A549 (cell line): ENCODE measurements at regions not wholly inside any gene's neighbourhood (a gene's known extent, or its start where the extent isn't known, plus 50 kb on each side); places are given as distances from the start of the nearest gene placed in this dataset.

Experiments used
- ATAC-seq, 2 experiments: fragments of 200-7000 bp in 1 of 2; fragments of >200 bp in 1 of 2; cut with Nextera tagmentation in 1 of 2; cut with Tn5 transposase in 1 of 2; 3 replicates each; pipeline versions ENCODE4 v1.8.0 to v1.9.1; 2018 to 2020; ENCODE audit warnings: mild to moderate bottlenecking in 1 of 2, moderate library complexity in 1 of 2
- CTCF ChIA-PET: fragments of 300-600 bp; sonication (Branson Sonifier 250); formaldehyde crosslinking; extraction: SDS; loops from one replicate; lab custom pipeline; 2021; ENCODE audit warnings: antibody characterized with exemption, inconsistent platforms; lab: Yijun Ruan, JAX
- POLR2A ChIA-PET: fragments of 350-600 bp; formaldehyde crosslinking; extraction: SDS; loops from one replicate; lab custom pipeline; 2021; ENCODE audit warnings: antibody characterized with exemption, inconsistent platforms; lab: Yijun Ruan, JAX
- DNase-seq, 2 experiments: peaks; one replicate each; pipeline versions ENCODE4 v3.0.0 to v3.0.0-alpha.2; 2011 to 2016; ENCODE audit warnings: low read depth in 1 of 2, low spot score in 1 of 2
- FAIRE-seq: peaks from 2 replicates; lab custom pipeline; 2011; peaks lifted over from hg19 to GRCh38; lab: Jason Lieb, UNC
- H3K27ac ChIP-seq, 2 experiments: fragments of >200 bp; sonication (Bioruptor Twin); formaldehyde crosslinking; 3 replicates each; pipeline ENCODE4 v1.5.1; 2016 to 2017
- H3K4me1 ChIP-seq: fragments of >200 bp; sonication (Bioruptor Twin); formaldehyde crosslinking; 3 replicates; pipeline ENCODE4 v1.6.1; 2016
- H3K4me2 ChIP-seq: fragments of >200 bp; sonication (Bioruptor Twin); formaldehyde crosslinking; 3 replicates; pipeline ENCODE4 v1.6.1; 2016
- H3K4me3 ChIP-seq: fragments of >200 bp; sonication (Bioruptor Twin); formaldehyde crosslinking; 3 replicates; pipeline ENCODE4 v1.5.1; 2016
- H3K9me3 ChIP-seq: fragments of >200 bp; sonication (Bioruptor Twin); formaldehyde crosslinking; 3 replicates; pipeline ENCODE4 v1.6.1; 2016
- ATOH8 ChIP-seq: fragments of 250-450 bp; sonication (Bioruptor Pico); IDR thresholded peaks from 2 replicates; pipeline ENCODE4 v1.5.0; 2020; ENCODE audit warnings: low read depth, mild to moderate bottlenecking, moderate library complexity
- BHLHE40 ChIP-seq: IDR thresholded peaks from 2 replicates; pipeline ENCODE4 v1.6.1; 2012; ENCODE audit warnings: low read depth, low read length, inconsistent platforms
- CEBPB ChIP-seq, 2 experiments: fragments of >200 bp in 1 of 2; sonication (Bioruptor Twin) in 1 of 2; formaldehyde crosslinking in 1 of 2; IDR thresholded peaks; 2 replicates each; pipeline ENCODE4 v1.6.1; 2012 to 2016
- CHD2 ChIP-seq: fragments of 150-350 bp; IDR thresholded peaks from 2 replicates; pipeline ENCODE4 v1.6.1; 2014; ENCODE audit warnings: low read length; ENCODE audit not compliant: partially characterized antibody
- CTCF ChIP-seq: fragments of >200 bp; sonication (Bioruptor Twin); formaldehyde crosslinking; IDR thresholded peaks from 3 replicates; pipeline ENCODE4 v1.5.1; 2016
- E2F6 ChIP-seq: IDR thresholded peaks from 2 replicates; pipeline ENCODE4 v1.6.1; 2012; ENCODE audit warnings: low read depth, borderline replicate concordance
- FOSL2 ChIP-seq, 2 experiments: fragments of 450-650 bp in 1 of 2; fragments of >200 bp in 1 of 2; sonication (Bioruptor Twin) in 1 of 2; formaldehyde crosslinking; IDR thresholded peaks; 2 replicates each; pipeline versions ENCODE4 v1.5.0 to v1.6.1; 2016 to 2020; ENCODE audit warnings: mild to moderate bottlenecking in 1 of 2, moderate library complexity in 1 of 2
- JUN ChIP-seq, 2 experiments: fragments of >200 bp; sonication (Bioruptor Twin); formaldehyde crosslinking; IDR thresholded peaks; 2 replicates in 1 of 2; 3 replicates in 1 of 2; pipeline ENCODE4 v1.6.1; 2016 to 2017
- KDM1A ChIP-seq: fragments of 200-600 bp; sonication (generic); IDR thresholded peaks from 2 replicates; pipeline ENCODE4 v1.6.1; 2016; ENCODE audit warnings: low read depth, mild to moderate bottlenecking
- MAFK ChIP-seq: fragments of 450-650 bp; IDR thresholded peaks from 2 replicates; pipeline ENCODE4 v1.6.1; 2014; ENCODE audit not compliant: partially characterized antibody
- NFE2L2 ChIP-seq: fragments of 150-350 bp; conservative IDR thresholded peaks from 2 replicates; pipeline ENCODE4 v1.6.1; 2014; ENCODE audit warnings: low read length
- NPAS2 ChIP-seq: fragments of 250-450 bp; sonication (Bioruptor Pico); IDR thresholded peaks from 2 replicates; pipeline ENCODE4 v1.8.0; 2022; ENCODE audit warnings: mild to moderate bottlenecking, moderate library complexity, borderline replicate concordance
- NR3C1 ChIP-seq: fragments of >200 bp; sonication (Bioruptor Twin); formaldehyde crosslinking; IDR thresholded peaks from 3 replicates; pipeline ENCODE4 v1.6.1; 2017
- RARB ChIP-seq: fragments of 250-450 bp; sonication (Bioruptor Pico); IDR thresholded peaks from 2 replicates; pipeline ENCODE4 v1.8.0; 2021; ENCODE audit warnings: mild to moderate bottlenecking, moderate library complexity
- REST ChIP-seq: fragments of 200-600 bp; sonication (generic); IDR thresholded peaks from 2 replicates; pipeline ENCODE4 v1.6.1; 2016; ENCODE audit warnings: antibody characterized with exemption, mild to moderate bottlenecking, moderate library complexity
- TP53 ChIP-seq: fragments of 250-450 bp; sonication (Bioruptor Pico); IDR thresholded peaks from 2 replicates; pipeline ENCODE4 v1.5.0; 2021; ENCODE audit warnings: mild to moderate bottlenecking, moderate library complexity
- USF2 ChIP-seq: fragments of 450-650 bp; IDR thresholded peaks from 2 replicates; pipeline ENCODE4 v1.6.1; 2014; ENCODE audit warnings: antibody characterized with exemption
- ZC3H11A ChIP-seq: fragments of 450-650 bp; IDR thresholded peaks from 2 replicates; pipeline ENCODE4 v1.6.1; 2014; ENCODE audit warnings: antibody characterized with exemption, mild to moderate bottlenecking
- WGBS: methylation state at CpG from one replicate; pipeline ENCODE4 v1.1.6; 2017; ENCODE audit errors: missing lambda C conversion rate; 5-methylcytosine and 5-hydroxymethylcytosine counted together

GRCh38 chr4:112808001-112808400 lies 171.1 kb downstream of the LARP7 start:
- Histone ChIP-seq H3K4me1 (no peaks in the 10 kb centered on the region), H3K9me3 (no peaks in the 10 kb centered on the region), H3K27ac (no peak overlapping the region), H3K4me3 (no peak overlapping the region), H3K4me2 (no peak overlapping the region)
- no peak for DNase-seq
- FAIRE-seq, result no peak
- TF ChIP-seq NPAS2 (CRISPR knock-in tag) (no peak), ZC3H11A (no peak), USF2 (no peak), RARB (CRISPR knock-in tag) (no peak), CTCF (no peak), CHD2 (no peak), ATOH8 (CRISPR knock-in tag) (no peak), E2F6 (no peak), JUN (IDR thresholded peaks at IDR 0.05) (no peak), FOSL2 (IDR thresholded peaks at IDR 0.05) (no peak), FOSL2 (CRISPR knock-in tag; IDR thresholded peaks at IDR 0.05) (no peak), BHLHE40 (no peak), REST (no peak), TP53 (CRISPR knock-in tag) (no peak), KDM1A (no peak), CEBPB (IDR thresholded peaks at IDR 0.05) (no peak), NR3C1 (no peak)
- ChIA-PET CTCF (no interaction called here), POLR2A (no interaction called here)
- ATAC-seq, result no peak
- WGBS, result 61% methylated on average over 1 of the region's 1 CpG

- no peak overlapping the region for H3K27ac ChIP-seq
- WGBS, result 46% methylated on average over 2 of the region's 2 CpGs
- no peak for TF ChIP-seq NFE2L2
- no peak for TF ChIP-seq NPAS2 (CRISPR knock-in tag)
- TF ChIP-seq E2F6, result no peak
- no peak for TF ChIP-seq TP53 (CRISPR knock-in tag)
- TF ChIP-seq BHLHE40, result no peak
- no peak for TF ChIP-seq CEBPB (IDR thresholded peaks at IDR 0.05)
- TF ChIP-seq CHD2, result no peak
- no peak for TF ChIP-seq RARB (CRISPR knock-in tag)
- no peak for TF ChIP-seq MAFK
- no peak for TF ChIP-seq USF2
- H3K4me2 ChIP-seq, result no peak overlapping the region
- no peaks in the 10 kb centered on the region for H3K4me1 ChIP-seq
- FAIRE-seq, result no peak
- CTCF ChIA-PET, result interaction anchor here (0.9 kb wide), 2 partner anchors 23 to 34 kb away, joined by 3 read pairs; no protein-coding TSS in a partner anchor
- no peaks in the 10 kb centered on the region for H3K9me3 ChIP-seq
- ATAC-seq, result no peak
- DNase-seq, result no peak
- no peak overlapping the region for H3K4me3 ChIP-seq
- POLR2A ChIA-PET, result no interaction called here
Observed at GRCh38 chr4:112813790-112814189, 176.8 kb downstream of the LARP7 start.
